ENCODE measurements at regions not wholly inside any gene's neighbourhood (a gene's known extent, or its start where the extent isn't known, plus 50 kb on each side); places are given as distances from the start of the nearest gene placed in this dataset.

DNA sequence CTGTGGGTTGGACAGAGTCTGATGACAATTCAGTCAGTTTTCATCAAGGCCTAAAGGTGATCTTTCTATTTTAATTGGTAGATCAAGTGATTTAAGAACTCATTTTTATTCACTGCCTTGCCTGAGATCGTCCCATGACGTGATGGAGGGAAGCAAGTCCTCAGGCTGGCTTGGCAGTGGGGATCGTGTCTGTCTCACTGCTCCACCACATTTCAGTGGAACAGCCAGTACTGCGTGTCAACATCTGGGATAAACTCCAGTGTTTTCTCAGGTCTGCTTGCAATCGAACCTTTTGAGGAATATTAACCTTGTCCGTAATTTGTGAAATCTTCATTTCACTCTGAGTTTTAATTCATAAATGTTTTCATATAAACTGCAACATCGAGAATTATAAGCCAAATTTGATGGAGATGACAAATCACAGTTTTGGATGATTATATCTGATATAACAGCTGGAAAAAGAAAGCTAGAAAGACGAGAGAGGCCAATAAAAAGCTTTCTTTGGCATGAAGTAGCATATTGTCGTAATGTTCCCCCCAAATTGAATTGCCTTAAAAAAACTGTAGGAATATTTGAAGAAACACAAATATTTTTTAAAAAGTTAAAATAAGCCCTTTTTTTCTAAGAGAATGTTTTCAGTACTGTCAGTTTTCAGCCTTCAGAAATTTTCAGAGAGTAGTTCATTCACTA lies 414.7 kb upstream of the SPRED2 start:
- H3K4me3 ChIP-seq (ENCODE audit: control extremely low read depth in 1 of 5, extremely low read depth in 1 of 5, insufficient read depth in 1 of 5, low read depth in 2 of 5, low read length in 4 of 5), result no peak overlapping the region
- DNase-seq, result no peak
- H3K27me3 ChIP-seq (replicated peaks in 1 of 4; ENCODE audit: control extremely low read depth in 1 of 4, control insufficient read depth in 3 of 4, insufficient read depth in 4 of 4, low read length in 3 of 4), result peaks cover 0 to 3% (median 1%) of the 10 kb centered on the region in 4 experiments
- WGBS (ENCODE audit: insufficient coverage), result 96% methylated on average over 3 of the region's 9 CpGs
- TF ChIP-seq CTCF (IDR thresholded peaks at IDR 0.05), result no peak
- no peak for TF ChIP-seq EZH2 (IDR thresholded peaks at IDR 0.05; ENCODE audit: borderline replicate concordance, insufficient read depth, low read depth, low read length, poor library complexity, severe bottlenecking)
- POLR2A ChIA-PET, result no interaction called here
- H3K4me2 ChIP-seq (replicated peaks; ENCODE audit: low read depth, low read length, poor library complexity, severe bottlenecking), result no peak overlapping the region
- H3K79me2 ChIP-seq (ENCODE audit: control insufficient read depth, insufficient read depth, low read length), result no peaks in the 10 kb centered on the region
- intact Hi-C loops (cut with micrococcal nuclease), result no loop called here
- no peak overlapping the region for H2AFZ ChIP-seq (ENCODE audit: insufficient read depth, low read depth, low read length, poor library complexity, severe bottlenecking)
- no peaks in the 10 kb centered on the region for H3K4me1 Mint-ChIP-seq
- no peaks in the 10 kb centered on the region for H3K9me3 ChIP-seq (ENCODE audit: control extremely low read depth in 1 of 3, control insufficient read depth in 2 of 3, insufficient read depth in 1 of 3, low read length in 2 of 3)
- CTCF ChIA-PET, result no interaction called here
- peaks cover 17% of the 10 kb centered on the region for H3K27me3 Mint-ChIP-seq
- ATAC-seq (ENCODE audit: low read depth), result no peak
- H3K27ac Mint-ChIP-seq, result no peak overlapping the region
- no peaks in the 10 kb centered on the region for H4K20me1 ChIP-seq (ENCODE audit: control insufficient read depth, insufficient read depth, low read length, poor library complexity, severe bottlenecking)
- no peak overlapping the region for H3K27ac ChIP-seq (ENCODE audit: low read length in 2 of 2)
- no peaks in the 10 kb centered on the region for H3K4me1 ChIP-seq (ENCODE audit: control insufficient read depth in 2 of 2, insufficient read depth in 2 of 2, low read length in 2 of 2)
- no peak overlapping the region for H3K4me3 Mint-ChIP-seq
- H3K9ac ChIP-seq (ENCODE audit: low read length), result no peak overlapping the region
- no peaks in the 10 kb centered on the region for H3K36me3 ChIP-seq (replicated peaks in 1 of 2; ENCODE audit: control extremely low read depth in 1 of 2, control insufficient read depth in 1 of 2, extremely low read depth in 1 of 2, insufficient read depth in 2 of 2, low read length in 1 of 2)
- peaks cover 2% of the 10 kb centered on the region for H3K9me3 Mint-ChIP-seq (ENCODE audit: insufficient read depth)

- POLR2A ChIA-PET, result no interaction called here
- Histone ChIP-seq H3K36me3 (replicated peaks in 1 of 2; ENCODE audit: control extremely low read depth in 1 of 2, control insufficient read depth in 1 of 2, extremely low read depth in 1 of 2, insufficient read depth in 2 of 2, low read length in 1 of 2) (no peaks in the 10 kb centered on the region), H3K9ac (ENCODE audit: low read length) (no peak overlapping the region), H3K27ac (ENCODE audit: low read length in 2 of 2) (no peak overlapping the region), H3K4me2 (replicated peaks; ENCODE audit: low read depth, low read length, poor library complexity, severe bottlenecking) (no peak overlapping the region), H4K20me1 (ENCODE audit: control insufficient read depth, insufficient read depth, low read length, poor library complexity, severe bottlenecking) (no peaks in the 10 kb centered on the region), H3K4me1 (ENCODE audit: control insufficient read depth in 2 of 2, insufficient read depth in 2 of 2, low read length in 2 of 2) (no peaks in the 10 kb centered on the region), H3K9me3 (ENCODE audit: control extremely low read depth in 1 of 3, control insufficient read depth in 2 of 3, insufficient read depth in 1 of 3, low read length in 2 of 3) (no peaks in the 10 kb centered on the region), H2AFZ (ENCODE audit: insufficient read depth, low read depth, low read length, poor library complexity, severe bottlenecking) (no peak overlapping the region), H3K79me2 (ENCODE audit: control insufficient read depth, insufficient read depth, low read length) (no peaks in the 10 kb centered on the region), H3K4me3 (ENCODE audit: control extremely low read depth in 1 of 5, extremely low read depth in 1 of 5, insufficient read depth in 1 of 5, low read depth in 2 of 5, low read length in 4 of 5) (no peak overlapping the region), H3K27me3 (replicated peaks in 1 of 4; ENCODE audit: control extremely low read depth in 1 of 4, control insufficient read depth in 3 of 4, insufficient read depth in 4 of 4, low read length in 3 of 4) (peaks cover 0 to 3% (median 1%) of the 10 kb centered on the region in 4 experiments)
- Mint-ChIP-seq H3K9me3 (ENCODE audit: insufficient read depth) (peaks cover 2% of the 10 kb centered on the region), H3K27ac (no peak overlapping the region), H3K27me3 (peaks cover 10% of the 10 kb centered on the region), H3K4me1 (no peaks in the 10 kb centered on the region), H3K4me3 (no peak overlapping the region)
- CTCF ChIA-PET, result no interaction called here
- TF ChIP-seq EZH2 (IDR thresholded peaks at IDR 0.05; ENCODE audit: borderline replicate concordance, insufficient read depth, low read depth, low read length, poor library complexity, severe bottlenecking), result no peak
- no peak for TF ChIP-seq CTCF (IDR thresholded peaks at IDR 0.05)
- 83% methylated on average over 1 of the region's 5 CpGs for WGBS (ENCODE audit: insufficient coverage)
- ATAC-seq (ENCODE audit: low read depth) (no peak), DNase-seq (no peak)
- intact Hi-C loops (cut with micrococcal nuclease), result no loop called here
Observed at GRCh38 chr2:65845442-65846182, 413.2 kb upstream of the SPRED2 start.

All from B cell (primary cell).